HEK293T (cell line): ENCODE measurements at regions not wholly inside any gene's neighbourhood (a gene's known extent, or its start where the extent isn't known, plus 50 kb on each side); places are given as distances from the start of the nearest gene placed in this dataset.

Experiments used
- CTCF ChIA-PET: fragments of 350-600 bp; formaldehyde crosslinking; extraction: SDS; loops from one replicate; lab custom pipeline; 2021; ENCODE audit warnings: antibody characterized with exemption, inconsistent platforms; lab: Yijun Ruan, JAX
- POLR2A ChIA-PET: fragments of 350-600 bp; formaldehyde crosslinking; extraction: SDS; loops from one replicate; lab custom pipeline; 2020; ENCODE audit warnings: antibody characterized with exemption, inconsistent platforms; lab: Yijun Ruan, JAX
- DNase-seq: peaks from one replicate; pipeline ENCODE4 v3.0.0; 2012; ENCODE audit warnings: mixed read lengths; ENCODE audit errors: extremely low spot score
- ARNT ChIP-seq: fragments of 450-650 bp; IDR thresholded peaks from 2 replicates; pipeline ENCODE4 v1.6.1; 2017; ENCODE audit warnings: mild to moderate bottlenecking
- BHLHE40 ChIP-seq: fragments of 450-650 bp; IDR thresholded peaks from 2 replicates; pipeline ENCODE4 v1.6.1; 2016; ENCODE audit warnings: mild to moderate bottlenecking, moderate library complexity, borderline replicate concordance
- CTBP1 ChIP-seq: fragments of 450-650 bp; IDR thresholded peaks from 2 replicates; pipeline ENCODE4 v1.6.1; 2016; ENCODE audit warnings: borderline replicate concordance
- ELF4 ChIP-seq: fragments of 450-650 bp; IDR thresholded peaks from 2 replicates; pipeline ENCODE4 v1.6.1; 2017; ENCODE audit warnings: antibody characterized with exemption
- FOXA1 ChIP-seq: fragments of 450-650 bp; IDR thresholded peaks from 2 replicates; pipeline ENCODE4 v1.6.1; 2016; ENCODE audit warnings: mild to moderate bottlenecking
- FOXK2 ChIP-seq: fragments of 450-650 bp; IDR thresholded peaks from 2 replicates; pipeline ENCODE4 v1.6.1; 2016; ENCODE audit warnings: mild to moderate bottlenecking
- FOXM1 ChIP-seq: fragments of 450-650 bp; IDR thresholded peaks from 2 replicates; pipeline ENCODE4 v1.6.1; 2017; ENCODE audit warnings: mild to moderate bottlenecking, borderline replicate concordance
- HDGF ChIP-seq: fragments of 450-650 bp; IDR thresholded peaks from 2 replicates; pipeline ENCODE4 v1.6.1; 2017; ENCODE audit warnings: antibody characterized with exemption, borderline replicate concordance
- L3MBTL2 ChIP-seq: fragments of 450-650 bp; conservative IDR thresholded peaks from 2 replicates; pipeline ENCODE4 v1.6.1; 2016; ENCODE audit warnings: mild to moderate bottlenecking
- LEF1 ChIP-seq: fragments of 450-650 bp; IDR thresholded peaks from 2 replicates; pipeline ENCODE4 v1.6.1; 2017; ENCODE audit warnings: mild to moderate bottlenecking, borderline replicate concordance
- NFRKB ChIP-seq: fragments of 450-650 bp; IDR thresholded peaks from 2 replicates; pipeline ENCODE4 v1.6.1; 2016; ENCODE audit warnings: mild to moderate bottlenecking, moderate library complexity
- SP1 ChIP-seq: fragments of 450-650 bp; IDR thresholded peaks from 2 replicates; pipeline ENCODE4 v1.6.1; 2017
- SUZ12 ChIP-seq: fragments of 450-650 bp; IDR thresholded peaks from 2 replicates; pipeline ENCODE4 v1.6.1; 2016; ENCODE audit warnings: mild to moderate bottlenecking
- TARDBP ChIP-seq: fragments of 450-650 bp; IDR thresholded peaks from 2 replicates; pipeline ENCODE4 v1.6.1; 2016
- ZNF384 ChIP-seq: fragments of 450-650 bp; IDR thresholded peaks from 2 replicates; pipeline ENCODE4 v1.6.1; 2016
- TF ChIP-seq, protein P1 (sequence below): fragments of 450-650 bp; IDR thresholded peaks from 2 replicates; pipeline ENCODE4 v1.6.1; 2016

DNA sequence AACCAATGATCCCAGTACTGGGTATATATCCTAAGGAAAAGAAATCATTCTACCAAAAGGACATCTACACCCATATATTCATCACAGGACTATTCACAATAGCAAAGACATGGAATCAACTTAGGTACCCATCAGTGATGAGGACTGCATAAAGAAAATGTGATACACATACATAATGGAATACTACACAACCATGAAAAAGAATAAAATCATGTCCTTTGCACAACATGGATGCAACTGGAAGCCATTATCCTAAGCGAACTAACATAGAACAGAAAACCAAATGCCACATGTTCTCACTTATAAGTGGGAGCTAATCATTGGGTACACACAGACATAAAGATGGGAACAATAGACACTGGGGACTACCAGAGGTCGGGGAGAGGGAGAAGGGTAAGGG is 86.0 kb upstream of the LGR5 start:
- CTCF ChIA-PET, result no interaction called here
- POLR2A ChIA-PET, result no interaction called here
- TF ChIP-seq ELF4 (no peak), SP1 (no peak), TARDBP (no peak), L3MBTL2 (no peak), BHLHE40 (no peak), FOXA1 (no peak), ARNT (no peak), ZNF384 (no peak), LEF1 (no peak), HDGF (no peak), FOXK2 (no peak), SUZ12 (no peak)
- DNase-seq, result no peak

DNA sequence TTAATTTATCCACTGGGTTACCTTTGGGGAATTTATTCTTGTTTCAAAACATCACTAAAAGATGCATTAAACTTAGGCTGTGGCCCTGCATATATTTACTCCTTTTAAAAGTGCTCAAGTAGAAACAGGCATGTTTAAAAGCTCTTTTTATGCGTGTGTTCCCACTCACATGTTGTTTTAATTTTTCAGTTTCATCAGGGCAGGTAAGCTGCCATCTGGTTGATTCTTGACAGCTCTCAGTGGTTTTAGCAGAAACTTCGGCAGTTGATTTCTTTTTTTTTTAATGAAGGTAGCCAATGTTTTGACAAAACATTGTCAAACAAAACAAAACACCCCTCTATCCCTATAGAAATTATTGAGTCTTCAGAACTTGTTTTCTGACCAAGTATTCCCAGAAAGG is 89.6 kb upstream of the LGR5 start:
- CTCF ChIA-PET, result no interaction called here
- TF ChIP-seq TARDBP (no peak), BHLHE40 (no peak), FOXM1 (no peak), FOXA1 (no peak), ZNF384 (no peak), SP1 (no peak), HDGF (no peak), L3MBTL2 (no peak), FOXK2 (no peak), ELF4 (no peak), ARNT (no peak), SUZ12 (no peak)
- TF ChIP-seq, protein P1, sequence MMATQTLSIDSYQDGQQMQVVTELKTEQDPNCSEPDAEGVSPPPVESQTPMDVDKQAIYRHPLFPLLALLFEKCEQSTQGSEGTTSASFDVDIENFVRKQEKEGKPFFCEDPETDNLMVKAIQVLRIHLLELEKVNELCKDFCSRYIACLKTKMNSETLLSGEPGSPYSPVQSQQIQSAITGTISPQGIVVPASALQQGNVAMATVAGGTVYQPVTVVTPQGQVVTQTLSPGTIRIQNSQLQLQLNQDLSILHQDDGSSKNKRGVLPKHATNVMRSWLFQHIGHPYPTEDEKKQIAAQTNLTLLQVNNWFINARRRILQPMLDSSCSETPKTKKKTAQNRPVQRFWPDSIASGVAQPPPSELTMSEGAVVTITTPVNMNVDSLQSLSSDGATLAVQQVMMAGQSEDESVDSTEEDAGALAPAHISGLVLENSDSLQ, result no peak
- POLR2A ChIA-PET, result no interaction called here
- no peak for DNase-seq

DNA sequence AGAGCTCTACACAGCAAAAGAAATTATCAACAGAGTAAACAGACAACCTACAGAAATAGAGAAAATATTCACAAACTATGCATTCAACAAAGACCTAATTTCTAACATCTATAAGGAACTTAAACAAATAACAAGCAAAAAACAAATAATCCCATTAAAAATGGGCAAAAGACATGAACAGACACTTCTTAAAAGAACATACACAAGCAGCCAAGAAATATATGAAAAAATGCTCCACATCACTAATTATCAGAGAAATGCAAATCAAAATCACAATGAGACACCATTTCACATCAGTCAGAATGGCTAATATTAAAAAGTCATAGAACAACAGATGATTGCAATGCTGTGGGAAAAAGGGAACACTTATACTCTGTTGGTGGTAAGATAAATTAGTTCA is 100.7 kb upstream of the LGR5 start:
- CTCF ChIA-PET, result no interaction called here
- POLR2A ChIA-PET, result no interaction called here
- no peak for DNase-seq
- TF ChIP-seq NFRKB, result no peak
- no peak for TF ChIP-seq LEF1
- no peak for TF ChIP-seq ARNT
- no peak for TF ChIP-seq FOXK2
- no peak for TF ChIP-seq FOXA1
- TF ChIP-seq ELF4, result no peak
- no peak for TF ChIP-seq FOXM1
- TF ChIP-seq SUZ12, result no peak
- TF ChIP-seq TARDBP, result no peak
- no peak for TF ChIP-seq CTBP1
- TF ChIP-seq, protein P1, result no peak

DNA sequence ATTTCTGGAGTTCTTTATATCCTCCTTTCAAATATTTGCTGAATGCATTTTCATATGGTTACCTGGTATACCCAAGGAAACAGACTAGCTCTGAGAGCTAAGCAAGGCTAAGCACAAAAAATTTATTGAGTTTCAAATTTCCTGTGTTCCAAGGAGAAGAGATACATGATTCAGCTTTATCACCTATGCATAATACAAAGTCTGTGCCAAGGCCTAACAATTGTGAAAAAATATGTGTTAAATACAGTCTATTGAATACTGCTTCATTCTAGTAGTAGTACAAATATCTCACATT is 103.7 kb upstream of the LGR5 start:
- POLR2A ChIA-PET, result no interaction called here

DNA sequence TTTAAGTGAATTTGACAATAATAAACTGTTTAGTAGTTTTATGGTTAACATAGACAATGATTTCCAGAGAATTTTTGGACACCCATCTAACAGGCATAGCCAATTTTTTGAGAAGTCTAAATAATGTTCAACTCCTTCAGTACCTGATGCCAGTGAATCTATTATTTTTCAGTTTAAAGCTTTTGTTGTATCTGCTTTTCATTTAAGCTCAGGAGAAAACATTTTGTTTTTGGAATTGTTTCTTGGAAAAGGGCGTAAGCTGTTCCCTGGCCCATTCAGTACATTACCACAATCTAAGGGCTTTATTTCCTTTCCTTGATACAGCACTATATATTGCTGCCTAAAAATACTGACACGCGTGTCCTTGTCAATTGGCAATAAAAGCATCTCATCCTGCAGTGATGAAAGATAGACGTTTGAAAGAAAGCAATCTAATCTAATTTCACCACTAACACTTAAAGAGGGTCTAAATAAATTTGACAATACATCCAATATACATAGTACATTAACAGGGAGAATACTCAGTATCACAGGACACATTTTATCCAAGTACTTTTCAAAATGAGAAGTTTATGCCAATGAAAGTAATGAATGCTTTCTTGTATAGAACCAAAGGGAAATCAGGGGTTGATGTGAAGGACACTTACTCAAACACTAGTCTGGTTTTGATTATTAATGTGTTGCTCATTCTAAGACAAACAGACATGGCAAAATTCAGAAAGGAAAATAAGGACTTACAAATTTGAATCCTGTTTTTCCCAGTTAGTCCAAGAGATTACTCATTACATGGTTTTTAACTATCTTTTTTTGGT is 104.2 kb upstream of the LGR5 start:
- ChIA-PET POLR2A (no interaction called here), CTCF (no interaction called here)
- TF ChIP-seq ZNF384 (no peak), ELF4 (no peak), L3MBTL2 (no peak), SUZ12 (no peak), SP1 (no peak), FOXA1 (no peak), NFRKB (no peak), CTBP1 (no peak), ARNT (no peak), FOXK2 (no peak), BHLHE40 (no peak), LEF1 (no peak)
- TF ChIP-seq, protein P1, result no peak
- DNase-seq, result no peak

More for the DNA sequence above, 103.7 kb upstream of the LGR5 start:
- CTCF ChIA-PET, result no interaction called here
- TF ChIP-seq TARDBP, result no peak
- no peak for TF ChIP-seq SUZ12
- DNase-seq, result no peak

DNA sequence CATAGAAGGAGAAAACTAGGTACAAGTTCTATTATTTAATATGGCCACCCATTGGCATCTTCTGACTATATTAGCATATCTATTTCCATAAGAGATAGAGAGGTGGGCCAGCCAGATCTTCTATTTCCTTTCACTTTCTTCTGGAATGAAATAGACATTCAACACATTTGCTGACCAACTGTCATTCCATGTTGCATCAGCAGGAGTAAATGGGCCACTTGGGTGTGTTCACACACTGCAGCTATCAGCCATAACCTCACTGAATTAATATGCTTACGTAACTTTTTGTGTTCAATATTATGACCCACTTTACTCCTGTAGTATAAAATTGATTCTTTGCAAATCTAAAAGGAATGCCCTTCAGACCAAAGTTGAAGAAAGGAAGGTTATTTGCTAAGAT is 106.2 kb upstream of the LGR5 start:
- TF ChIP-seq SUZ12 (no peak), FOXA1 (no peak), NFRKB (no peak), TARDBP (no peak), L3MBTL2 (no peak), FOXM1 (no peak), ZNF384 (no peak), ARNT (no peak), ELF4 (no peak), HDGF (no peak), FOXK2 (no peak), BHLHE40 (no peak), CTBP1 (no peak), SP1 (no peak)
- TF ChIP-seq, protein P1, result no peak
- CTCF ChIA-PET, result no interaction called here
- POLR2A ChIA-PET, result no interaction called here
- DNase-seq, result no peak
